SU-DHL-6 (cell line): ENCODE measurements at regions not wholly inside any gene's neighbourhood (a gene's known extent, or its start where the extent isn't known, plus 50 kb on each side); places are given as distances from the start of the nearest gene placed in this dataset.

Experiments
- EZH2phosphoT487 ChIP-seq: fragments of 200-600 bp; sonication (generic), shearing (Covaris generic); conservative IDR thresholded peaks from 2 replicates; pipeline ENCODE4 v1.6.1; 2018; ENCODE audit warnings: mild to moderate bottlenecking, antibody characterized with exemption, low read length, moderate library complexity, mixed read lengths
- TF ChIP-seq, protein P1 (sequence below): fragments of 200-600 bp; sonication (generic); IDR thresholded peaks from one replicate; pipeline ENCODE4 v1.5.1; 2017; ENCODE audit warnings: antibody characterized with exemption, mild to moderate bottlenecking, low read length, moderate library complexity; ENCODE audit not compliant: insufficient read depth, poor library complexity, severe bottlenecking

- TF ChIP-seq, protein P1, sequence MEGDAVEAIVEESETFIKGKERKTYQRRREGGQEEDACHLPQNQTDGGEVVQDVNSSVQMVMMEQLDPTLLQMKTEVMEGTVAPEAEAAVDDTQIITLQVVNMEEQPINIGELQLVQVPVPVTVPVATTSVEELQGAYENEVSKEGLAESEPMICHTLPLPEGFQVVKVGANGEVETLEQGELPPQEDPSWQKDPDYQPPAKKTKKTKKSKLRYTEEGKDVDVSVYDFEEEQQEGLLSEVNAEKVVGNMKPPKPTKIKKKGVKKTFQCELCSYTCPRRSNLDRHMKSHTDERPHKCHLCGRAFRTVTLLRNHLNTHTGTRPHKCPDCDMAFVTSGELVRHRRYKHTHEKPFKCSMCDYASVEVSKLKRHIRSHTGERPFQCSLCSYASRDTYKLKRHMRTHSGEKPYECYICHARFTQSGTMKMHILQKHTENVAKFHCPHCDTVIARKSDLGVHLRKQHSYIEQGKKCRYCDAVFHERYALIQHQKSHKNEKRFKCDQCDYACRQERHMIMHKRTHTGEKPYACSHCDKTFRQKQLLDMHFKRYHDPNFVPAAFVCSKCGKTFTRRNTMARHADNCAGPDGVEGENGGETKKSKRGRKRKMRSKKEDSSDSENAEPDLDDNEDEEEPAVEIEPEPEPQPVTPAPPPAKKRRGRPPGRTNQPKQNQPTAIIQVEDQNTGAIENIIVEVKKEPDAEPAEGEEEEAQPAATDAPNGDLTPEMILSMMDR = no peak
- no peak for TF ChIP-seq EZH2phosphoT487
These were observed 503.1 kb upstream of the PKDCC start for GRCh38 chr2:41544709-41545108.
